SK-N-SH (cell line): ENCODE measurements at regions not wholly inside any gene's neighbourhood (a gene's known extent, or its start where the extent isn't known, plus 50 kb on each side); places are given as distances from the start of the nearest gene placed in this dataset.

Source experiments
- CTCF ChIA-PET: fragments of 300-600, 350-600 bp; formaldehyde crosslinking; extraction: SDS; loops from one replicate; lab custom pipeline; 2021; lab: Yijun Ruan, JAX
- POLR2A ChIA-PET: fragments of 350-600 bp; sonication (Branson Sonifier 250); formaldehyde crosslinking; extraction: SDS; loops from one replicate; lab custom pipeline; 2020; ENCODE audit warnings: antibody characterized with exemption, inconsistent platforms; lab: Yijun Ruan, JAX
- DNase-seq: peaks from one replicate; pipeline ENCODE4 v3.0.0; 2012
- H2AFZ ChIP-seq: fragments of 200-600 bp; sonication (generic); 2 replicates; pipeline ENCODE4 v1.8.1; 2016; ENCODE audit warnings: antibody characterized with exemption, mild to moderate bottlenecking, low read depth
- H3F3A ChIP-seq: fragments of 200-600 bp; sonication (generic); replicated peaks from 2 replicates; pipeline ENCODE3; 2016; ENCODE audit warnings: antibody characterized with exemption, mild to moderate bottlenecking; ENCODE audit not compliant: insufficient read depth
- H3K27ac ChIP-seq, 2 experiments: fragments of 200-500 bp in 1 of 2; fragments of 200-600 bp in 1 of 2; sonication (Bioruptor generic) in 1 of 2; sonication (generic), shearing (Covaris generic) in 1 of 2; 2 replicates each; pipeline versions ENCODE4 v1.5.1 to v1.6.1; 2014 to 2016; ENCODE audit warnings: low read depth in 2 of 2, inconsistent platforms in 1 of 2, low read length in 1 of 2, mild to moderate bottlenecking in 1 of 2, mixed read lengths in 1 of 2
- H3K27me3 ChIP-seq: fragments of 200-600 bp; sonication (generic), shearing (Covaris generic); 2 replicates; pipeline ENCODE4 v1.6.1; 2016; ENCODE audit warnings: mixed run types; ENCODE audit not compliant: insufficient read depth
- H3K36me3 ChIP-seq, 2 experiments: fragments of 200-500 bp in 1 of 2; fragments of 200-600 bp in 1 of 2; sonication (Bioruptor generic) in 1 of 2; sonication (generic) in 1 of 2; replicated peaks in 1 of 2; 2 replicates each; pipeline versions ENCODE3 to v1.5.1; 2014 to 2016; ENCODE audit warnings: low read length in 1 of 2, mild to moderate bottlenecking in 1 of 2; ENCODE audit not compliant: insufficient read depth in 2 of 2, control insufficient read depth in 1 of 2
- H3K4me1 ChIP-seq, 2 experiments: fragments of 200-500 bp in 1 of 2; fragments of 200-600 bp in 1 of 2; sonication (Bioruptor generic) in 1 of 2; sonication (generic), shearing (Covaris generic) in 1 of 2; 2 replicates each; pipeline versions ENCODE4 v1.5.1 to v1.6.1; 2014 to 2016; ENCODE audit warnings: low read depth in 1 of 2, low read length in 1 of 2, mixed run types in 1 of 2; ENCODE audit not compliant: insufficient read depth in 2 of 2, control insufficient read depth in 1 of 2
- H3K4me2 ChIP-seq: fragments of 200-600 bp; sonication (generic), shearing (Covaris generic); 2 replicates; pipeline ENCODE4 v1.6.1; 2017; ENCODE audit warnings: mixed run types
- H3K4me3 ChIP-seq, 2 experiments: fragments of 200-500 bp in 1 of 2; fragments of 200-600 bp in 1 of 2; sonication (Bioruptor generic) in 1 of 2; sonication (generic), shearing (Covaris generic) in 1 of 2; 2 replicates each; pipeline versions ENCODE4 v1.5.1 to v1.8.1; 2014 to 2016; ENCODE audit warnings: low read depth in 2 of 2, inconsistent platforms in 1 of 2, low read length in 1 of 2, mild to moderate bottlenecking in 1 of 2, mixed read lengths in 1 of 2, moderate library complexity in 1 of 2
- H3K79me2 ChIP-seq: fragments of 200-600 bp; sonication (generic); 2 replicates; pipeline ENCODE4 v1.8.1; 2017; ENCODE audit warnings: mild to moderate bottlenecking; ENCODE audit not compliant: insufficient read depth
- H3K9ac ChIP-seq: fragments of 200-600 bp; sonication (generic); 2 replicates; pipeline ENCODE4 v1.6.1; 2017; ENCODE audit warnings: mixed run types
- H3K9me2 ChIP-seq: fragments of 200-600 bp; sonication (generic); 2 replicates; pipeline ENCODE4 v1.6.1; 2017; ENCODE audit warnings: mixed run types
- H3K9me3 ChIP-seq: fragments of 200-600 bp; sonication (generic); 2 replicates; pipeline ENCODE4 v1.6.1; 2017; ENCODE audit warnings: mixed run types, mild to moderate bottlenecking, moderate library complexity
- H4K20me1 ChIP-seq: fragments of 200-600 bp; sonication (generic); 2 replicates; pipeline ENCODE4 v1.6.1; 2017; ENCODE audit warnings: mild to moderate bottlenecking, mixed run types; ENCODE audit not compliant: insufficient read depth
- CTCF ChIP-seq: fragments of 200-600 bp; sonication (generic); IDR thresholded peaks from 2 replicates; pipeline ENCODE4 v1.6.1; 2017; ENCODE audit warnings: antibody characterized with exemption, mild to moderate bottlenecking, moderate library complexity
- FOXJ3 ChIP-seq: sonication (generic); formaldehyde crosslinking; IDR thresholded peaks from 2 replicates; pipeline ENCODE4 v1.5.1; 2020; ENCODE audit warnings: mild to moderate bottlenecking, missing genetic modification reagents
- NFIC ChIP-seq: IDR thresholded peaks from 2 replicates; pipeline ENCODE4 v1.4.0; 2012; ENCODE audit warnings: borderline replicate concordance
- PBX3 ChIP-seq: IDR thresholded peaks from 2 replicates; pipeline ENCODE4; 2012
- RAD21 ChIP-seq: IDR thresholded peaks from 2 replicates; pipeline ENCODE4 v1.6.1; 2012; ENCODE audit warnings: mild to moderate bottlenecking, low read length
- RCOR1 ChIP-seq: fragments of 150-350 bp; IDR thresholded peaks from 2 replicates; pipeline ENCODE4 v1.6.1; 2017; ENCODE audit warnings: antibody characterized with exemption, low read length
- REST ChIP-seq: IDR thresholded peaks from 2 replicates; pipeline ENCODE4 v1.6.1; 2012; ENCODE audit warnings: mild to moderate bottlenecking, low read depth, low read length, moderate library complexity
- RFX5 ChIP-seq: IDR thresholded peaks from 2 replicates; pipeline ENCODE4 v1.6.1; 2012; ENCODE audit warnings: mild to moderate bottlenecking, improper control_type of control experiment, low read length
- TCF12 ChIP-seq: IDR thresholded peaks from 2 replicates; pipeline ENCODE4 v1.4.0; 2012
- USF1 ChIP-seq: IDR thresholded peaks from 2 replicates; pipeline ENCODE4 v1.4.0; 2012; ENCODE audit warnings: low read depth, borderline replicate concordance
- WGBS: methylation state at CpG from one replicate; pipeline ENCODE4 v1.1.6; 2017; ENCODE audit warnings: low lambda C conversion rate; 5-methylcytosine and 5-hydroxymethylcytosine counted together

- H3K4me2 ChIP-seq = no peak overlapping the region
- peaks cover 3% of the 10 kb centered on the region; the same call in 1 of the 2 replicates for H3K9me3 ChIP-seq
- H3K9me2 ChIP-seq = no peaks in the 10 kb centered on the region
- no peaks in the 10 kb centered on the region for H3K36me3 ChIP-seq
- H3K9ac ChIP-seq = no peak overlapping the region
- H3K27ac ChIP-seq = peak overlapping the region; percentile 34 to 57; a peak in 3 of 4 replicates
- POLR2A ChIA-PET = no interaction called here
- DNase-seq = no peak
- no peaks in the 10 kb centered on the region for H4K20me1 ChIP-seq
- H3K27me3 ChIP-seq = no peaks in the 10 kb centered on the region
- WGBS = 88% methylated on average over 1 of the region's 1 CpG
- TF ChIP-seq TCF12 (peak; percentile 27; the same call in 1 of the 2 replicates), PBX3 (peak; percentile 69), USF1 (no peak)
- TF ChIP-seq, all 33 proteins: peak for 2
- CTCF ChIA-PET = interaction anchor here (0.9 to 1.0 kb wide), 2 partner anchors 9 to 21 kb away, joined by 3 to 4 read pairs; no protein-coding TSS in a partner anchor
- Histone ChIP-seq H3K4me1 (peaks cover 12 to 23% of the 10 kb centered on the region in 2 experiments; a peak in 3 of 4 replicates), H2AFZ (0 out of 2 replicates have a peak overlapping the region, but pooled peaks have one; percentile 22), H3K79me2 (no peaks in the 10 kb centered on the region), H3F3A (peaks cover 4% of the 10 kb centered on the region), H3K4me3 (no peak overlapping the region)
Measured at GRCh38 chr6:146878168-146878951, 279.6 kb downstream of the ADGB start.

GRCh38 chr6:146878952-146879340 is 280.2 kb downstream of the ADGB start:
- no peaks in the 10 kb centered on the region for H4K20me1 ChIP-seq
- ChIA-PET CTCF (interaction anchor here (0.9 to 1.0 kb wide), 2 partner anchors 9 to 21 kb away, joined by 3 to 4 read pairs; no protein-coding TSS in a partner anchor), POLR2A (no interaction called here)
- DNase-seq = no peak
- H3K9me3 ChIP-seq = peaks cover 3% of the 10 kb centered on the region; the same call in 1 of the 2 replicates
- H3K36me3 ChIP-seq = no peaks in the 10 kb centered on the region
- 95% methylated on average over 2 of the region's 2 CpGs for WGBS
- H3K4me2 ChIP-seq = no peak overlapping the region
- H3K4me3 ChIP-seq = no peak overlapping the region
- no peak overlapping the region for H3K9ac ChIP-seq
- H3K79me2 ChIP-seq = no peaks in the 10 kb centered on the region
- H2AFZ ChIP-seq = no peak overlapping the region
- no peaks in the 10 kb centered on the region for H3K27me3 ChIP-seq
- H3F3A ChIP-seq = peaks cover 4% of the 10 kb centered on the region
- TF ChIP-seq NFIC = no peak
- TF ChIP-seq, all 33 proteins: peak for 0
- Histone ChIP-seq H3K27ac (peak overlapping the region in 1 of 2 experiments; percentile 57; a peak in 1 of 4 replicates), H3K9me2 (no peaks in the 10 kb centered on the region), H3K4me1 (peaks cover 12 to 23% of the 10 kb centered on the region in 2 experiments; a peak in 3 of 4 replicates)

GRCh38 chr6:146879406-146880117 is 280.8 kb downstream of the ADGB start:
- Histone ChIP-seq H2AFZ (no peak overlapping the region), H3K79me2 (no peaks in the 10 kb centered on the region), H3K9me2 (no peaks in the 10 kb centered on the region), H3K27ac (peak overlapping the region in 1 of 2 experiments; percentile 57; a peak in 1 of 4 replicates), H3K4me3 (no peak overlapping the region), H3K4me2 (no peak overlapping the region), H3K36me3 (no peaks in the 10 kb centered on the region), H3K27me3 (no peaks in the 10 kb centered on the region), H3F3A (peaks cover 4% of the 10 kb centered on the region), H4K20me1 (no peaks in the 10 kb centered on the region), H3K9me3 (peaks cover 3% of the 10 kb centered on the region; the same call in 1 of the 2 replicates), H3K4me1 (peaks cover 12 to 23% of the 10 kb centered on the region in 2 experiments; a peak in 3 of 4 replicates), H3K9ac (no peak overlapping the region)
- ChIA-PET CTCF (no interaction called here), POLR2A (no interaction called here)
- 68% methylated on average over 4 of the region's 4 CpGs for WGBS
- no peak for DNase-seq
- TF ChIP-seq NFIC (no peak), RAD21 (no peak), RFX5 (no peak), REST (no peak), CTCF (no peak), FOXJ3 (CRISPR knock-in tag) (no peak), RCOR1 (no peak)
